GM21423 (cell line): ENCODE measurements at regions not wholly inside any gene's neighbourhood (a gene's known extent, or its start where the extent isn't known, plus 50 kb on each side); places are given as distances from the start of the nearest gene placed in this dataset.
"Not testable (repeated sequence)": the region's sequence is repeated elsewhere in the genome, so short reads cannot be mapped to it uniquely, and the experiment has no call there.

Source experiments
- ATAC-seq: cut with Tn5 transposase; IDR thresholded peaks from one replicate; pipeline ENCODE4 v1.9.1; 2021; ENCODE audit warnings: mild to moderate bottlenecking, moderate library complexity; ENCODE audit not compliant: unreplicated experiment

- no peak for ATAC-seq
Measured at GRCh38 chr18:9047715-9048114, 54.8 kb upstream of the NDUFV2 start.

DNA sequence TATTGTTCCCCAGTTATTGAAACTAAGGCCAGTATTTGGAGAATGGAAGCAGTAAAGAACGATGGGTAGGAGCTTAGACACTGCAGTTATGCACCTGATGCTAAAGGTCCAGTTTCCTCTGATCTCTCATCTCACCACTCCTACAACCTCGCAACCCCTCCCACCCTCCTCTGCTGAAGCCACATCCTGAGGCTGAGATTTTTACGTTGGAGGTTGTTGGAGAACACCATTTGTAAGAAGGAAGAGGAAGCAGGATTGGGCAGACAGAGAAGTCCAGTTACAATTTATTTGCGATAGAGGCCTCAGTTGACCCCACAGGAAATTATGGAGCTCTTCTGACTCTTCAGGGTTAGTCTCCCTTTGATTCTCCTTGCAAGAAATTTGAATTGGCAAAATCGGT lies 54.3 kb upstream of the NDUFV2 start:
- ATAC-seq, result no peak

- no peak for ATAC-seq
Measured at GRCh38 chr18:9048808-9049494, 53.5 kb upstream of the NDUFV2 start.

- ATAC-seq, result no peak
Measured at GRCh38 chr18:9049495-9049809, 53.0 kb upstream of the NDUFV2 start.

DNA sequence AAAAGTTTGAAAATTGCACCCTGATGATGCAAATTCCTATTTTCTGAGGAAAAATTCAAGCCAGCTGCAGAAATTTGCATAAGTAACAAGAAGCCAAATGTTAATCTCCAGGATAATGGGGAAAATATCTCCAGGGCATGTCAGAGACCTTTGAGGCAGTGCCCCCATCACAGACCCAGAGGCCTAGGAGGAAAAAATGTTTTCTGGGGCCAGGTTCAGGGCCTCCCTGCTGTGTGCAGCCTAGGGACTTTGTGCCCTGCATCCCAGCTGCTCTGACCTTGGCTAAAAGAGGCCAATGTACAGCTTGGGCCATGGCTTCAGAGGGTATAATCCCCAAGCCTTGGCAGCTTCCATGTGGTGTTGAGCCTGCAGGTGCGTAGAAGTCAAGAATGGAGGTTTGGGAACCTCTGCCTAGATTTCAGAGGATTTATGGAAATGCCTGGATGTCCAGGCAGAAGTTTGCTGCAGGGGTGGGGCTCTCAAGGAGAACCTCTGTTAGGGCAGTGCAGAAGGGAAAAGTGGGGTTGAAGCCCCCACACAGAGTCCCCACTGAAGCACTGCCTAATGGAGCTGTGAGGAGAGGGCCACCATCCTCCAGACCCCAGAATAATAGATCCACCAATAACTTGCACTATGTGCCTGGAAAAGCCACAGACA lies 51.7 kb upstream of the NDUFV2 start:
- ATAC-seq, result not testable (repeated sequence)
